DND-41 (cell line): ENCODE measurements at regions not wholly inside any gene's neighbourhood (a gene's known extent, or its start where the extent isn't known, plus 50 kb on each side); places are given as distances from the start of the nearest gene placed in this dataset.

ENCODE experiments used
- EZH2 ChIP-seq: IDR thresholded peaks from 3 replicates; pipeline ENCODE4 v1.6.1; 2012; ENCODE audit warnings: borderline replicate concordance, low read depth, mild to moderate bottlenecking, moderate library complexity, low read length, inconsistent platforms; ENCODE audit not compliant: severe bottlenecking
- TF ChIP-seq, protein P1 (sequence below): IDR thresholded peaks from 2 replicates; pipeline ENCODE4 v1.5.1; 2012; ENCODE audit warnings: borderline replicate concordance, low read length, moderate library complexity, mild to moderate bottlenecking; ENCODE audit not compliant: poor library complexity, severe bottlenecking; ENCODE audit errors: extremely low read depth

DNA sequence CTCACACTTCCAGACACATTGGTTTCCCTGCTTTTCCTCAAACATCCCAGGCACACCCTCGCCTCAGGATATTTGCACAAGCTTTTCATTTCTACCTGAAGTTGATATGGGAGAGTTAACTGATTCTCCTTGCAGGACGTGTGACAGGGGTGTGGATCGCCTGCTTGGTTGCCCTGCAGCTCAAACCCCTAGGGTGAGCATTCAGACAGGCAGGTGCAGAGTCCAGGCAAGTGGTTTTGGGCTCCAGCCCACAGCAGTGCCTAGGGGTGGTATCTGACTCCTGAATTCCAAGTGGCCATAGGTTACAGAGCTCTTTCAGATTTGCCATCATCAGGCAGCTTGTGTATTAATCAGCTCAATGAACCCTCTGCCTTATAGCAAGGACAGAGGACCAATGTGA is 1104.2 kb upstream of the IGFBP7 start:
- TF ChIP-seq, protein P1, sequence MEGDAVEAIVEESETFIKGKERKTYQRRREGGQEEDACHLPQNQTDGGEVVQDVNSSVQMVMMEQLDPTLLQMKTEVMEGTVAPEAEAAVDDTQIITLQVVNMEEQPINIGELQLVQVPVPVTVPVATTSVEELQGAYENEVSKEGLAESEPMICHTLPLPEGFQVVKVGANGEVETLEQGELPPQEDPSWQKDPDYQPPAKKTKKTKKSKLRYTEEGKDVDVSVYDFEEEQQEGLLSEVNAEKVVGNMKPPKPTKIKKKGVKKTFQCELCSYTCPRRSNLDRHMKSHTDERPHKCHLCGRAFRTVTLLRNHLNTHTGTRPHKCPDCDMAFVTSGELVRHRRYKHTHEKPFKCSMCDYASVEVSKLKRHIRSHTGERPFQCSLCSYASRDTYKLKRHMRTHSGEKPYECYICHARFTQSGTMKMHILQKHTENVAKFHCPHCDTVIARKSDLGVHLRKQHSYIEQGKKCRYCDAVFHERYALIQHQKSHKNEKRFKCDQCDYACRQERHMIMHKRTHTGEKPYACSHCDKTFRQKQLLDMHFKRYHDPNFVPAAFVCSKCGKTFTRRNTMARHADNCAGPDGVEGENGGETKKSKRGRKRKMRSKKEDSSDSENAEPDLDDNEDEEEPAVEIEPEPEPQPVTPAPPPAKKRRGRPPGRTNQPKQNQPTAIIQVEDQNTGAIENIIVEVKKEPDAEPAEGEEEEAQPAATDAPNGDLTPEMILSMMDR = no peak
- no peak for TF ChIP-seq EZH2
